ENCODE measurements at regions not wholly inside any gene's neighbourhood (a gene's known extent, or its start where the extent isn't known, plus 50 kb on each side); places are given as distances from the start of the nearest gene placed in this dataset.

- Histone ChIP-seq H3K27me3 (ENCODE audit: control insufficient read depth, insufficient read depth, low read length) (no peaks in the 10 kb centered on the region), H3K4me3 (ENCODE audit: low read depth, low read length) (no peak overlapping the region), H3K27ac (ENCODE audit: insufficient read depth, low read length, poor library complexity, severe bottlenecking) (no peak overlapping the region), H3K9me3 (ENCODE audit: control insufficient read depth in 2 of 2, low read length in 2 of 2) (no peaks in the 10 kb centered on the region), H3K4me1 (ENCODE audit: control insufficient read depth, insufficient read depth, low read length, poor library complexity, severe bottlenecking) (no peaks in the 10 kb centered on the region), H3K36me3 (ENCODE audit: control insufficient read depth, insufficient read depth, low read length) (no peaks in the 10 kb centered on the region)
- DNase-seq (no peak), ATAC-seq (ENCODE audit: low read depth in 2 of 2) (no peak)
- Mint-ChIP-seq H3K9me3 (peaks cover 0 to 3% (median 0%) of the 10 kb centered on the region in 7 donors), H3K36me3 (no peaks in the 10 kb centered on the region), H3K4me3 (no peak overlapping the region), H3K27ac (no peak overlapping the region), H3K27me3 (no peaks in the 10 kb centered on the region), H3K4me1 (no peaks in the 10 kb centered on the region)
Measured at GRCh38 chr4:147340591-147341120, 140.2 kb upstream of the EDNRA start.

- H3K27ac ChIP-seq (ENCODE audit: insufficient read depth, low read length, poor library complexity, severe bottlenecking) = no peak overlapping the region
- no peaks in the 10 kb centered on the region for H3K27me3 ChIP-seq (ENCODE audit: control insufficient read depth, insufficient read depth, low read length)
- no peaks in the 10 kb centered on the region for H3K27me3 Mint-ChIP-seq
- no peak for DNase-seq
- H3K4me1 Mint-ChIP-seq = no peaks in the 10 kb centered on the region
- H3K4me3 Mint-ChIP-seq = no peak overlapping the region
- H3K4me1 ChIP-seq (ENCODE audit: control insufficient read depth, insufficient read depth, low read length, poor library complexity, severe bottlenecking) = no peaks in the 10 kb centered on the region
- no peak overlapping the region for H3K27ac Mint-ChIP-seq
- H3K9me3 Mint-ChIP-seq = peaks cover 0 to 3% (median 1%) of the 10 kb centered on the region in 7 donors
- no peaks in the 10 kb centered on the region for H3K9me3 ChIP-seq (ENCODE audit: control insufficient read depth in 2 of 2, low read length in 2 of 2)
- no peaks in the 10 kb centered on the region for H3K36me3 ChIP-seq (ENCODE audit: control insufficient read depth, insufficient read depth, low read length)
- no peak overlapping the region for H3K4me3 ChIP-seq (ENCODE audit: low read depth, low read length)
- H3K36me3 Mint-ChIP-seq = no peaks in the 10 kb centered on the region
- no peak for ATAC-seq (ENCODE audit: low read depth in 2 of 2)
Measured at GRCh38 chr4:147343692-147344091, 137.2 kb upstream of the EDNRA start.

- Mint-ChIP-seq H3K4me3 (no peak overlapping the region), H3K36me3 (no peaks in the 10 kb centered on the region), H3K27ac (no peak overlapping the region), H3K27me3 (no peaks in the 10 kb centered on the region), H3K9me3 (peaks cover 0 to 3% (median 1%) of the 10 kb centered on the region in 7 donors), H3K4me1 (no peaks in the 10 kb centered on the region)
- Histone ChIP-seq H3K27ac (ENCODE audit: insufficient read depth, low read length, poor library complexity, severe bottlenecking) (no peak overlapping the region), H3K4me1 (ENCODE audit: control insufficient read depth, insufficient read depth, low read length, poor library complexity, severe bottlenecking) (no peaks in the 10 kb centered on the region), H3K36me3 (ENCODE audit: control insufficient read depth, insufficient read depth, low read length) (no peaks in the 10 kb centered on the region), H3K9me3 (ENCODE audit: control insufficient read depth in 2 of 2, low read length in 2 of 2) (no peaks in the 10 kb centered on the region), H3K4me3 (ENCODE audit: low read depth, low read length) (no peak overlapping the region), H3K27me3 (ENCODE audit: control insufficient read depth, insufficient read depth, low read length) (no peaks in the 10 kb centered on the region)
- DNase-seq (no peak), ATAC-seq (ENCODE audit: low read depth in 2 of 2) (no peak)
Measured at GRCh38 chr4:147345662-147346061, 135.2 kb upstream of the EDNRA start.

GRCh38 chr4:147347217-147347616 is 133.7 kb upstream of the EDNRA start:
- no peaks in the 10 kb centered on the region for H3K27me3 Mint-ChIP-seq
- ATAC-seq (ENCODE audit: low read depth in 2 of 2) (no peak), DNase-seq (no peak)
- peaks cover 0 to 3% (median 2%) of the 10 kb centered on the region in 7 donors for H3K9me3 Mint-ChIP-seq
- H3K9me3 ChIP-seq (ENCODE audit: control insufficient read depth in 2 of 2, low read length in 2 of 2) = no peaks in the 10 kb centered on the region
- H3K4me3 ChIP-seq (ENCODE audit: low read depth, low read length) = no peak overlapping the region
- no peaks in the 10 kb centered on the region for H3K36me3 Mint-ChIP-seq
- H3K27ac ChIP-seq (ENCODE audit: insufficient read depth, low read length, poor library complexity, severe bottlenecking) = no peak overlapping the region
- no peaks in the 10 kb centered on the region for H3K4me1 ChIP-seq (ENCODE audit: control insufficient read depth, insufficient read depth, low read length, poor library complexity, severe bottlenecking)
- no peaks in the 10 kb centered on the region for H3K36me3 ChIP-seq (ENCODE audit: control insufficient read depth, insufficient read depth, low read length)
- no peak overlapping the region for H3K4me3 Mint-ChIP-seq
- H3K4me1 Mint-ChIP-seq = no peaks in the 10 kb centered on the region
- no peaks in the 10 kb centered on the region for H3K27me3 ChIP-seq (ENCODE audit: control insufficient read depth, insufficient read depth, low read length)
- no peak overlapping the region for H3K27ac Mint-ChIP-seq

- Histone ChIP-seq H3K4me1 (ENCODE audit: control insufficient read depth, insufficient read depth, low read length, poor library complexity, severe bottlenecking) (no peaks in the 10 kb centered on the region), H3K27me3 (ENCODE audit: control insufficient read depth, insufficient read depth, low read length) (no peaks in the 10 kb centered on the region), H3K36me3 (ENCODE audit: control insufficient read depth, insufficient read depth, low read length) (no peaks in the 10 kb centered on the region), H3K27ac (ENCODE audit: insufficient read depth, low read length, poor library complexity, severe bottlenecking) (no peak overlapping the region), H3K9me3 (ENCODE audit: control insufficient read depth in 2 of 2, low read length in 2 of 2) (no peaks in the 10 kb centered on the region), H3K4me3 (ENCODE audit: low read depth, low read length) (no peak overlapping the region)
- Mint-ChIP-seq H3K27me3 (no peaks in the 10 kb centered on the region), H3K9me3 (peaks cover 0 to 4% (median 2%) of the 10 kb centered on the region in 7 donors), H3K4me3 (peak overlapping the region in 1 of 4 donors; percentile 75), H3K36me3 (no peaks in the 10 kb centered on the region), H3K27ac (no peak overlapping the region), H3K4me1 (no peaks in the 10 kb centered on the region)
- no peak for DNase-seq
- no peak for ATAC-seq (ENCODE audit: low read depth in 2 of 2)
Measured at GRCh38 chr4:147349193-147349592, 131.7 kb upstream of the EDNRA start.

GRCh38 chr4:147351083-147351787 is 129.7 kb upstream of the EDNRA start:
- no peaks in the 10 kb centered on the region for H3K27me3 Mint-ChIP-seq
- H3K27ac ChIP-seq (ENCODE audit: insufficient read depth, low read length, poor library complexity, severe bottlenecking) = no peak overlapping the region

GRCh38 chr4:147354237-147354636 is 126.7 kb upstream of the EDNRA start:
- Mint-ChIP-seq H3K27ac (no peak overlapping the region), H3K4me3 (no peak overlapping the region), H3K4me1 (no peaks in the 10 kb centered on the region), H3K9me3 (peaks cover 0 to 8% (median 2%) of the 10 kb centered on the region in 7 donors), H3K36me3 (no peaks in the 10 kb centered on the region), H3K27me3 (no peaks in the 10 kb centered on the region)
- Histone ChIP-seq H3K36me3 (ENCODE audit: control insufficient read depth, insufficient read depth, low read length) (no peaks in the 10 kb centered on the region), H3K9me3 (ENCODE audit: control insufficient read depth in 2 of 2, low read length in 2 of 2) (no peaks in the 10 kb centered on the region), H3K4me1 (ENCODE audit: control insufficient read depth, insufficient read depth, low read length, poor library complexity, severe bottlenecking) (no peaks in the 10 kb centered on the region), H3K27me3 (ENCODE audit: control insufficient read depth, insufficient read depth, low read length) (no peaks in the 10 kb centered on the region), H3K4me3 (ENCODE audit: low read depth, low read length) (no peak overlapping the region), H3K27ac (ENCODE audit: insufficient read depth, low read length, poor library complexity, severe bottlenecking) (no peak overlapping the region)
- no peak for DNase-seq
- no peak for ATAC-seq (ENCODE audit: low read depth in 2 of 2)

More at GRCh38 chr4:147351083-147351787, 129.7 kb upstream of the EDNRA start:
- H3K27ac Mint-ChIP-seq = no peak overlapping the region
- H3K27me3 ChIP-seq (ENCODE audit: control insufficient read depth, insufficient read depth, low read length) = no peaks in the 10 kb centered on the region
- no peaks in the 10 kb centered on the region for H3K9me3 ChIP-seq (ENCODE audit: control insufficient read depth in 2 of 2, low read length in 2 of 2)
- H3K4me1 ChIP-seq (ENCODE audit: control insufficient read depth, insufficient read depth, low read length, poor library complexity, severe bottlenecking) = no peaks in the 10 kb centered on the region
- no peaks in the 10 kb centered on the region for H3K36me3 Mint-ChIP-seq
- DNase-seq = no peak
- no peak overlapping the region for H3K4me3 Mint-ChIP-seq
- no peak overlapping the region for H3K4me3 ChIP-seq (ENCODE audit: low read depth, low read length)
- no peaks in the 10 kb centered on the region for H3K4me1 Mint-ChIP-seq
- no peak for ATAC-seq (ENCODE audit: low read depth in 2 of 2)
- no peaks in the 10 kb centered on the region for H3K36me3 ChIP-seq (ENCODE audit: control insufficient read depth, insufficient read depth, low read length)
- H3K9me3 Mint-ChIP-seq = peaks cover 0 to 4% (median 2%) of the 10 kb centered on the region in 7 donors
